ENCODE measurements at regions not wholly inside any gene's neighbourhood (a gene's known extent, or its start where the extent isn't known, plus 50 kb on each side); places are given as distances from the start of the nearest gene placed in this dataset.

DNA sequence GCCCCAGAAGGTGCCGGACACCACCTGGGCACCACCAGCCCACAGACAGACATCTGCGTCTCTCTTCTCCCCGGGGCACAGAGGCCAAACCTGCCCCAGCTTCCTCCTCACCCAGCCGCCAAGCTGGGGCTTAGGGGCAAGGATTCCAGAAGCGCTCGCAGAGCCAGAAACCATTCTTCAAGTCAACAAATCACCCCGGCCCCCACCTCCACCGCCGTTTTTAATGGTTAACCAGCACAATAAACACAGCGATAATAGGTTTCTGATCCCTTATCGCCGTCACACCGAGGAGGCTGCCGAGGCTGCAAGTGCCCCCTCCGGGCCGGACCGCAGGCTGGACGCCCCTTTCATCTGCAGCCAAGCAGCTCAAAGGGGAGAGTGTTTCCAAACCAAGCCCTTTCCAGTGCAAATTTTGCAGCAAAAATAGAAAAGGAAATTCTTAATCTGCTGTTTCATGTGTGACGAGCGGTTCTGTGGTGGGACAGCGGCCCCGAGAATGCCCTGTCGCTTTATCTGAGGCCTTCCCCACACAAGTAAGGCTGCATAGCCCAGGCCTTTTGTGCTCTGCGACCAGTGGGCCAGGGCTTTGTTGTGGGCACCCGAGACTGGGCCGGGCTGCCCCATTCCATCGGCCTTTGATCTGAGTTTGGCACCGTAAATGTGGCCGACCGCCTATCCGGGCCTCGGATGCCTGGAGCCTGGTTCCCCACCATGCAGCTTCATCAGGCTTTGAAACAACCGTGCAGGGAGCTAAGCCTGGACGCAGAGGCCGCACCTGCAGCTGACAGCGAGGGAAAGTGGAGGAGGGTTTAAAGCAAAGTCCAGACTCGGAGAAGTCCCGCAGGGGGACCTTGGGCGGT lies 83.2 kb downstream of the FOXL3 start:
- TF ChIP-seq, protein P1, sequence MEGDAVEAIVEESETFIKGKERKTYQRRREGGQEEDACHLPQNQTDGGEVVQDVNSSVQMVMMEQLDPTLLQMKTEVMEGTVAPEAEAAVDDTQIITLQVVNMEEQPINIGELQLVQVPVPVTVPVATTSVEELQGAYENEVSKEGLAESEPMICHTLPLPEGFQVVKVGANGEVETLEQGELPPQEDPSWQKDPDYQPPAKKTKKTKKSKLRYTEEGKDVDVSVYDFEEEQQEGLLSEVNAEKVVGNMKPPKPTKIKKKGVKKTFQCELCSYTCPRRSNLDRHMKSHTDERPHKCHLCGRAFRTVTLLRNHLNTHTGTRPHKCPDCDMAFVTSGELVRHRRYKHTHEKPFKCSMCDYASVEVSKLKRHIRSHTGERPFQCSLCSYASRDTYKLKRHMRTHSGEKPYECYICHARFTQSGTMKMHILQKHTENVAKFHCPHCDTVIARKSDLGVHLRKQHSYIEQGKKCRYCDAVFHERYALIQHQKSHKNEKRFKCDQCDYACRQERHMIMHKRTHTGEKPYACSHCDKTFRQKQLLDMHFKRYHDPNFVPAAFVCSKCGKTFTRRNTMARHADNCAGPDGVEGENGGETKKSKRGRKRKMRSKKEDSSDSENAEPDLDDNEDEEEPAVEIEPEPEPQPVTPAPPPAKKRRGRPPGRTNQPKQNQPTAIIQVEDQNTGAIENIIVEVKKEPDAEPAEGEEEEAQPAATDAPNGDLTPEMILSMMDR (IDR thresholded peaks at IDR 0.05; ENCODE audit: poor library complexity) = no peak
- TF ChIP-seq EZH2phosphoT487 (IDR thresholded peaks at IDR 0.05; ENCODE audit: low read depth, severe bottlenecking, unreplicated experiment) = no peak

Measured in hepatocyte (in vitro differentiated cells).